Hepatocyte (in vitro differentiated cells): ENCODE measurements at regions not wholly inside any gene's neighbourhood (a gene's known extent, or its start where the extent isn't known, plus 50 kb on each side); places are given as distances from the start of the nearest gene placed in this dataset.

ENCODE experiments used
- CTCF ChIP-seq: fragments of 200-600 bp; sonication (generic); IDR thresholded peaks from 2 replicates; pipeline ENCODE4 v1.5.1; 2016; ENCODE audit warnings: antibody characterized with exemption, mild to moderate bottlenecking; ENCODE audit not compliant: poor library complexity
- EZH2 ChIP-seq: fragments of 200-600 bp; sonication (generic); IDR thresholded peaks from 2 replicates; pipeline ENCODE4 v1.6.1; 2016; ENCODE audit warnings: antibody characterized with exemption, mild to moderate bottlenecking, borderline replicate concordance
- EZH2phosphoT487 ChIP-seq: fragments of 200-600 bp; sonication (generic); IDR thresholded peaks from one replicate; pipeline ENCODE4 v1.6.1; 2018; ENCODE audit warnings: antibody characterized with exemption, mild to moderate bottlenecking, low read depth, moderate library complexity; ENCODE audit not compliant: unreplicated experiment, severe bottlenecking

DNA sequence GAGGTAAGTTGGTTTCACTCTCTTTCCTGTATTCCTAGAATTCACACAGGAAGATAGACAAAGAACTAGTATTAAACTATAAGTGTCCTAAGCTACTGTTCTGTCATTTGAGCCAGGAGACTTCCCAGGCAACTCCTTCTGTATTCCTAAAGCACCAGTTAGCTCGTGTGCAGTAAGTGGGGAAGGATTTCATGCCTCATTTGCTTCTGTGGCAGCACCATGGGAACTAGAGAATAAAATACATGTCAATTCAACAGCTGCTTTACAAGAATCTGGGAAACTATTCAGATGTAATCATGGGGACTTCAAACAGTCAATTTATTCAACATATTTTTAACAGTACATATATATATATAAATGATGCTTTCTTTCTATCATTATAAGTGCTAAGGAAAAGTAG lies 762.3 kb downstream of the PRELID2 start:
- TF ChIP-seq CTCF: no peak
- no peak for TF ChIP-seq EZH2
- no peak for TF ChIP-seq EZH2phosphoT487
